ENCODE measurements at regions not wholly inside any gene's neighbourhood (a gene's known extent, or its start where the extent isn't known, plus 50 kb on each side); places are given as distances from the start of the nearest gene placed in this dataset.

GRCh38 chr11:98036810-98037209 is 983.9 kb upstream of the CNTN5 start:
- ChIA-PET RAD21 (ENCODE audit: unreplicated experiment) (no interaction called here), SMC1A (ENCODE audit: uncharacterized antibody, unreplicated experiment) (no interaction called here), POLR2A (no interaction called here), CTCF (no interaction called here)
- in situ Hi-C loops (cut with MboI) (no loop called here), intact Hi-C loops (cut with micrococcal nuclease; ENCODE audit: unreplicated experiment) (no loop called here)
- Histone ChIP-seq H3K9ac (ENCODE audit: control insufficient read depth, insufficient read depth, low read length) (no peak overlapping the region), H3K27me3 (replicated peaks in 1 of 2; ENCODE audit: control insufficient read depth in 2 of 2, insufficient read depth in 2 of 2, low read length in 1 of 2) (no peaks in the 10 kb centered on the region), H2AFZ (ENCODE audit: control insufficient read depth, low read depth, low read length) (no peak overlapping the region), H3K36me3 (ENCODE audit: control insufficient read depth in 2 of 2, insufficient read depth in 2 of 2, low read length in 1 of 2) (no peaks in the 10 kb centered on the region), H3K4me3 (no peak overlapping the region), H3K27ac (ENCODE audit: control insufficient read depth, insufficient read depth) (no peak overlapping the region), H3K79me2 (ENCODE audit: control insufficient read depth, insufficient read depth, low read length) (no peaks in the 10 kb centered on the region), H3K9me3 (replicated peaks; ENCODE audit: control insufficient read depth, insufficient read depth, low read length) (no peaks in the 10 kb centered on the region), H4K20me1 (ENCODE audit: control insufficient read depth, insufficient read depth) (no peaks in the 10 kb centered on the region), H3K4me2 (ENCODE audit: control insufficient read depth, insufficient read depth) (no peak overlapping the region), H3K4me1 (ENCODE audit: control insufficient read depth, insufficient read depth, low read length) (no peaks in the 10 kb centered on the region)
- no TSS peak for BruUV-seq (replicated peaks)
- no peak for ATAC-seq
- DNase-seq (ENCODE audit: low read depth, low spot score) = no peak
- 36% methylated on average over 5 of the region's 5 CpGs for WGBS (ENCODE audit: insufficient coverage, insufficient replicate concordance, low lambda C conversion rate, missing lambda C conversion rate)
- FAIRE-seq = no peak
- TF ChIP-seq NRF1 (conservative IDR thresholded peaks at IDR 0.05; ENCODE audit: low read depth, low read length) (no peak), E2F8 (IDR thresholded peaks at IDR 0.05; ENCODE audit: low read depth, partially characterized antibody) (no peak), BCL11A (IDR thresholded peaks at IDR 0.05; ENCODE audit: low read depth, low read length) (no peak), TCF7 (IDR thresholded peaks at IDR 0.05; ENCODE audit: borderline replicate concordance) (no peak), SMAD5 (IDR thresholded peaks at IDR 0.05; ENCODE audit: low read depth) (no peak), CEBPB (IDR thresholded peaks at IDR 0.05; ENCODE audit: borderline replicate concordance in 1 of 2, low read depth in 2 of 2, low read length in 2 of 2) (no peak), SREBF1 (IDR thresholded peaks at IDR 0.05; ENCODE audit: low read length) (no peak), WRNIP1 (IDR thresholded peaks at IDR 0.05; ENCODE audit: borderline replicate concordance, low read depth, low read length) (no peak), MXI1 (IDR thresholded peaks at IDR 0.05; ENCODE audit: low read depth, low read length) (no peak), IKZF1 (conservative IDR thresholded peaks at IDR 0.05) (no peak), RAD51 (IDR thresholded peaks at IDR 0.05) (no peak), MEF2B (IDR thresholded peaks at IDR 0.05; ENCODE audit: partially characterized antibody, poor library complexity, severe bottlenecking) (no peak), BHLHE40 (IDR thresholded peaks at IDR 0.05; ENCODE audit: borderline replicate concordance in 1 of 2, low read depth in 2 of 2, low read length in 1 of 2) (no peak), ZSCAN29 (IDR thresholded peaks at IDR 0.05) (no peak)
- TF ChIP-seq, protein P1, sequence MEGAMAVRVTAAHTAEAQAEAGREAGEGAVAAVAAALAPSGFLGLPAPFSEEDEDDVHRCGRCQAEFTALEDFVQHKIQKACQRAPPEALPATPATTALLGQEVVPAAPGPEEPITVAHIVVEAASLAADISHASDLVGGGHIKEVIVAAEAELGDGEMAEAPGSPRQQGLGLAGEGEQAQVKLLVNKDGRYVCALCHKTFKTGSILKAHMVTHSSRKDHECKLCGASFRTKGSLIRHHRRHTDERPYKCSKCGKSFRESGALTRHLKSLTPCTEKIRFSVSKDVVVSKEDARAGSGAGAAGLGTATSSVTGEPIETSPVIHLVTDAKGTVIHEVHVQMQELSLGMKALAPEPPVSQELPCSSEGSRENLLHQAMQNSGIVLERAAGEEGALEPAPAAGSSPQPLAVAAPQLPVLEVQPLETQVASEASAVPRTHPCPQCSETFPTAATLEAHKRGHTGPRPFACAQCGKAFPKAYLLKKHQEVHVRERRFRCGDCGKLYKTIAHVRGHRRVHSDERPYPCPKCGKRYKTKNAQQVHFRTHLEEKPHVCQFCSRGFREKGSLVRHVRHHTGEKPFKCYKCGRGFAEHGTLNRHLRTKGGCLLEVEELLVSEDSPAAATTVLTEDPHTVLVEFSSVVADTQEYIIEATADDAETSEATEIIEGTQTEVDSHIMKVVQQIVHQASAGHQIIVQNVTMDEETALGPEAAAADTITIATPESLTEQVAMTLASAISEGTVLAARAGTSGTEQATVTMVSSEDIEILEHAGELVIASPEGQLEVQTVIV (IDR thresholded peaks at IDR 0.05; ENCODE audit: borderline replicate concordance, partially characterized antibody) = no peak
- TF ChIP-seq, protein P2, sequence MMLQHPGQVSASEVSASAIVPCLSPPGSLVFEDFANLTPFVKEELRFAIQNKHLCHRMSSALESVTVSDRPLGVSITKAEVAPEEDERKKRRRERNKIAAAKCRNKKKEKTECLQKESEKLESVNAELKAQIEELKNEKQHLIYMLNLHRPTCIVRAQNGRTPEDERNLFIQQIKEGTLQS (IDR thresholded peaks at IDR 0.05; ENCODE audit: borderline replicate concordance, extremely low read depth, low read depth, low read length) = no peak
- TF ChIP-seq, protein P3, sequence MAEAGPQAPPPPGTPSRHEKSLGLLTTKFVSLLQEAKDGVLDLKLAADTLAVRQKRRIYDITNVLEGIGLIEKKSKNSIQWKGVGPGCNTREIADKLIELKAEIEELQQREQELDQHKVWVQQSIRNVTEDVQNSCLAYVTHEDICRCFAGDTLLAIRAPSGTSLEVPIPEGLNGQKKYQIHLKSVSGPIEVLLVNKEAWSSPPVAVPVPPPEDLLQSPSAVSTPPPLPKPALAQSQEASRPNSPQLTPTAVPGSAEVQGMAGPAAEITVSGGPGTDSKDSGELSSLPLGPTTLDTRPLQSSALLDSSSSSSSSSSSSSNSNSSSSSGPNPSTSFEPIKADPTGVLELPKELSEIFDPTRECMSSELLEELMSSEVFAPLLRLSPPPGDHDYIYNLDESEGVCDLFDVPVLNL (IDR thresholded peaks at IDR 0.05; ENCODE audit: low read depth, low read length) = no peak
- TF ChIP-seq, protein P4, sequence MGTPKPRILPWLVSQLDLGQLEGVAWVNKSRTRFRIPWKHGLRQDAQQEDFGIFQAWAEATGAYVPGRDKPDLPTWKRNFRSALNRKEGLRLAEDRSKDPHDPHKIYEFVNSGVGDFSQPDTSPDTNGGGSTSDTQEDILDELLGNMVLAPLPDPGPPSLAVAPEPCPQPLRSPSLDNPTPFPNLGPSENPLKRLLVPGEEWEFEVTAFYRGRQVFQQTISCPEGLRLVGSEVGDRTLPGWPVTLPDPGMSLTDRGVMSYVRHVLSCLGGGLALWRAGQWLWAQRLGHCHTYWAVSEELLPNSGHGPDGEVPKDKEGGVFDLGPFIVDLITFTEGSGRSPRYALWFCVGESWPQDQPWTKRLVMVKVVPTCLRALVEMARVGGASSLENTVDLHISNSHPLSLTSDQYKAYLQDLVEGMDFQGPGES (IDR thresholded peaks at IDR 0.05) = no peak

All from GM12878 (cell line).